Caco-2 (cell line): ENCODE measurements at regions not wholly inside any gene's neighbourhood (a gene's known extent, or its start where the extent isn't known, plus 50 kb on each side); places are given as distances from the start of the nearest gene placed in this dataset.
A peak's percentile ranks its signal among the peaks of the same experiment; 100 is the strongest.
"Not testable (repeated sequence)": the region's sequence is repeated elsewhere in the genome, so short reads cannot be mapped to it uniquely, and the experiment has no call there.

Source experiments
- BruUV-seq: library from RNA; stranded (reverse); fragments of 400-500 nt; replicated peaks from 2 replicates; lab custom pipeline; 2021; lab: Mats Ljungman, UMichigan
- CTCF ChIA-PET: fragments of 300-600 bp; sonication (Branson Sonifier 250); formaldehyde crosslinking; loops from one replicate; lab custom pipeline; 2022; ENCODE audit warnings: antibody characterized with exemption; lab: Charles Lee
- POLR2A ChIA-PET: fragments of 300-600 bp; sonication (Branson Sonifier 250); formaldehyde crosslinking; loops from one replicate; lab custom pipeline; 2022; ENCODE audit warnings: antibody characterized with exemption; lab: Charles Lee
- DNase-seq, 2 experiments: peaks; one replicate each; pipeline versions ENCODE4 v3.0.0 to v3.0.0-alpha.2; 2020 to 2022
- H3K27me3 ChIP-seq: replicated peaks from 2 replicates; pipeline ENCODE4 v1.6.0; 2011; ENCODE audit warnings: low read length; ENCODE audit not compliant: control insufficient read depth, insufficient read depth
- H3K36me3 ChIP-seq: 2 replicates; pipeline ENCODE4 v1.5.1; 2011; ENCODE audit warnings: low read length; ENCODE audit not compliant: control insufficient read depth, insufficient read depth
- H3K4me1 ChIP-seq: fragments of 250-450 bp; sonication (Bioruptor Pico); 2 replicates; pipeline ENCODE4 v1.5.1; 2020; ENCODE audit warnings: mild to moderate bottlenecking
- H3K4me3 ChIP-seq: 2 replicates; pipeline ENCODE4 v1.5.1; 2011; ENCODE audit warnings: low read depth, mild to moderate bottlenecking, control low read depth, low read length
- H3K9me3 ChIP-seq: fragments of 250-450 bp; sonication (Bioruptor Pico); 2 replicates; pipeline ENCODE4 v1.5.1; 2020; ENCODE audit warnings: mild to moderate bottlenecking, moderate library complexity
- H3K27ac Mint-ChIP-seq: one replicate; pipeline ENCODE4 v1.8.0; 2022; ENCODE audit warnings: mixed read lengths; ENCODE audit not compliant: unreplicated experiment
- H3K27me3 Mint-ChIP-seq: one replicate; pipeline ENCODE4 v1.8.0; 2022; ENCODE audit warnings: mixed read lengths; ENCODE audit not compliant: insufficient read depth, unreplicated experiment
- H3K36me3 Mint-ChIP-seq: one replicate; pipeline ENCODE4 v1.8.0; 2022; ENCODE audit warnings: mild to moderate bottlenecking, mixed read lengths; ENCODE audit not compliant: insufficient read depth, unreplicated experiment
- H3K4me1 Mint-ChIP-seq: one replicate; pipeline ENCODE4 v1.8.0; 2022; ENCODE audit warnings: low read depth, mixed read lengths; ENCODE audit not compliant: unreplicated experiment
- H3K4me3 Mint-ChIP-seq: one replicate; pipeline ENCODE4 v1.8.0; 2022; ENCODE audit warnings: mild to moderate bottlenecking, moderate library complexity, mixed read lengths; ENCODE audit not compliant: unreplicated experiment
- H3K9me3 Mint-ChIP-seq: one replicate; pipeline ENCODE4 v1.8.0; 2022; ENCODE audit warnings: mixed read lengths; ENCODE audit not compliant: unreplicated experiment
- CTCF ChIP-seq, 2 experiments: fragments of 200-600 bp in 1 of 2; IDR thresholded peaks; 1 replicate in 1 of 2; 2 replicates in 1 of 2; pipeline versions ENCODE4 v1.5.1 to v1.8.0; 2011 to 2022; ENCODE audit warnings: antibody characterized with exemption in 1 of 2, control low read depth in 1 of 2, inconsistent platforms in 1 of 2, low read depth in 1 of 2, low read length in 1 of 2, mild to moderate bottlenecking in 1 of 2, moderate library complexity in 1 of 2; ENCODE audit not compliant: insufficient read depth in 1 of 2, severe bottlenecking in 1 of 2, unreplicated experiment in 1 of 2
- intact Hi-C: fragments of 100-400 bp; cut with micrococcal nuclease; formaldehyde crosslinking; loops from one replicate; pipeline ENCODE4 v1.10.0; 2022; ENCODE audit not compliant: unreplicated experiment

GRCh38 chrX:44744799-44745198 is 99.0 kb upstream of the DUSP21 start:
- Histone ChIP-seq H3K36me3 (no peaks in the 10 kb centered on the region), H3K9me3 (no peaks in the 10 kb centered on the region), H3K4me3 (no peak overlapping the region), H3K4me1 (no peaks in the 10 kb centered on the region), H3K27me3 (no peaks in the 10 kb centered on the region)
- ChIA-PET CTCF (interaction anchor here (0.6 kb wide), 1 partner anchor 93 kb away, joined by 5 read pairs; no protein-coding TSS in a partner anchor), POLR2A (no interaction called here)
- TF ChIP-seq CTCF (IDR thresholded peaks at IDR 0.05; ENCODE audit: insufficient read depth in 1 of 2, low read depth in 1 of 2, low read length in 1 of 2, severe bottlenecking in 1 of 2, unreplicated experiment in 1 of 2) = no peak
- H3K4me1 Mint-ChIP-seq = peaks cover 5% of the 10 kb centered on the region
- no TSS peak for BruUV-seq
- H3K36me3 Mint-ChIP-seq = no peaks in the 10 kb centered on the region
- DNase-seq = no peak
- no peaks in the 10 kb centered on the region for H3K27me3 Mint-ChIP-seq
- H3K9me3 Mint-ChIP-seq = no peaks in the 10 kb centered on the region
- intact Hi-C loops = no loop called here
- no peak overlapping the region for H3K4me3 Mint-ChIP-seq
- no peak overlapping the region for H3K27ac Mint-ChIP-seq

- no peaks in the 10 kb centered on the region for H3K9me3 Mint-ChIP-seq
- no peaks in the 10 kb centered on the region for H3K36me3 Mint-ChIP-seq
- no peaks in the 10 kb centered on the region for H3K4me1 ChIP-seq
- POLR2A ChIA-PET = interaction anchor here (0.5 kb wide), 1 partner anchor 154 kb away, joined by 4 read pairs; no protein-coding TSS in a partner anchor
- H3K4me1 Mint-ChIP-seq = no peaks in the 10 kb centered on the region
- CTCF ChIA-PET = no interaction called here
- no peak overlapping the region for H3K4me3 ChIP-seq
- H3K27ac Mint-ChIP-seq = no peak overlapping the region
- no peaks in the 10 kb centered on the region for H3K27me3 Mint-ChIP-seq
- peak; percentile 18 to 40 for DNase-seq
- peak overlapping the region; percentile 43 for H3K4me3 Mint-ChIP-seq
- H3K27me3 ChIP-seq = no peaks in the 10 kb centered on the region
- TF ChIP-seq CTCF (IDR thresholded peaks at IDR 0.05; ENCODE audit: insufficient read depth in 1 of 2, low read depth in 1 of 2, low read length in 1 of 2, severe bottlenecking in 1 of 2, unreplicated experiment in 1 of 2) = no peak
- H3K9me3 ChIP-seq = no peaks in the 10 kb centered on the region
- no TSS peak for BruUV-seq
- no peaks in the 10 kb centered on the region for H3K36me3 ChIP-seq
- intact Hi-C loops = no loop called here
These were observed 101.2 kb upstream of the DUSP21 start for GRCh38 chrX:44742480-44743155.

DNA sequence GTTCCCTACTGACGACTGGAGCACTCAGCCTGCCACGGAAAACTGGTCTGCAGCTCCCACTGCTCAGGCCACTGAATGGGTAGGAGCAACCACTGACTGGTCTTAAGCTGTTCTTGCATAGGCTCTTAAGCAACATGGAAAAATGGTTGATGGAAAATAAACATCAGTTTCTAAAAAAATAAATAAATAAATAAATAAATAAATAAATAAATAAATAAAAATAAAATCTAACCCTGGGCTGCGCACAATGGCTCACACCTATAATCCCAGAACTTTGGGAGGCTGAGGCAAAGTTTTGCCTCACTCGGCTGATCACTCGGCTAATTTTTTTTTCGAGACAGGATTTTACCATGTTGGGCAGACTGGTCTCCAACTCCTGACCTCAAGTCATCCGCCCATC is 102.0 kb upstream of the DUSP21 start:
- CTCF ChIA-PET, H3K4me3 Mint-ChIP-seq, BruUV-seq: not testable (repeated sequence)

GRCh38 chrX:44741458-44741857 is 102.4 kb upstream of the DUSP21 start:
- H3K4me1 Mint-ChIP-seq, CTCF ChIA-PET, H3K4me1 ChIP-seq, H3K36me3 ChIP-seq, H3K9me3 Mint-ChIP-seq, POLR2A ChIA-PET, H3K27me3 ChIP-seq, H3K4me3 Mint-ChIP-seq, DNase-seq, intact Hi-C loops, BruUV-seq, H3K27ac Mint-ChIP-seq, H3K9me3 ChIP-seq, H3K4me3 ChIP-seq, H3K27me3 Mint-ChIP-seq, H3K36me3 Mint-ChIP-seq: not testable (repeated sequence)

More for the DNA sequence above, 102.0 kb upstream of the DUSP21 start:
- H3K4me3 ChIP-seq, H3K4me1 Mint-ChIP-seq, intact Hi-C loops, DNase-seq, H3K4me1 ChIP-seq, H3K9me3 Mint-ChIP-seq, H3K27me3 ChIP-seq, H3K36me3 ChIP-seq, H3K36me3 Mint-ChIP-seq, H3K9me3 ChIP-seq, H3K27me3 Mint-ChIP-seq, H3K27ac Mint-ChIP-seq, POLR2A ChIA-PET: not testable (repeated sequence)
